ENCODE measurements at regions not wholly inside any gene's neighbourhood (a gene's known extent, or its start where the extent isn't known, plus 50 kb on each side); places are given as distances from the start of the nearest gene placed in this dataset.

GRCh38 chr3:31364188-31364587, 168.5 kb upstream of the STT3B start:
- WGBS, 2 donors: 83 to 97% methylated on average over 1 of the region's 1 CpG
- H3K27ac ChIP-seq: no peak overlapping the region
- intact Hi-C loops (cut with DNase I): no loop called here
- no peaks in the 10 kb centered on the region for H3K27me3 ChIP-seq
- H3K9me3 ChIP-seq: no peaks in the 10 kb centered on the region
- TF ChIP-seq POLR2A (IDR thresholded peaks at IDR 0.05): no peak
- TF ChIP-seq, protein P1, sequence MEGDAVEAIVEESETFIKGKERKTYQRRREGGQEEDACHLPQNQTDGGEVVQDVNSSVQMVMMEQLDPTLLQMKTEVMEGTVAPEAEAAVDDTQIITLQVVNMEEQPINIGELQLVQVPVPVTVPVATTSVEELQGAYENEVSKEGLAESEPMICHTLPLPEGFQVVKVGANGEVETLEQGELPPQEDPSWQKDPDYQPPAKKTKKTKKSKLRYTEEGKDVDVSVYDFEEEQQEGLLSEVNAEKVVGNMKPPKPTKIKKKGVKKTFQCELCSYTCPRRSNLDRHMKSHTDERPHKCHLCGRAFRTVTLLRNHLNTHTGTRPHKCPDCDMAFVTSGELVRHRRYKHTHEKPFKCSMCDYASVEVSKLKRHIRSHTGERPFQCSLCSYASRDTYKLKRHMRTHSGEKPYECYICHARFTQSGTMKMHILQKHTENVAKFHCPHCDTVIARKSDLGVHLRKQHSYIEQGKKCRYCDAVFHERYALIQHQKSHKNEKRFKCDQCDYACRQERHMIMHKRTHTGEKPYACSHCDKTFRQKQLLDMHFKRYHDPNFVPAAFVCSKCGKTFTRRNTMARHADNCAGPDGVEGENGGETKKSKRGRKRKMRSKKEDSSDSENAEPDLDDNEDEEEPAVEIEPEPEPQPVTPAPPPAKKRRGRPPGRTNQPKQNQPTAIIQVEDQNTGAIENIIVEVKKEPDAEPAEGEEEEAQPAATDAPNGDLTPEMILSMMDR (IDR thresholded peaks at IDR 0.05): no peak
- no peak for DNase-seq
- H3K36me3 ChIP-seq: no peaks in the 10 kb centered on the region
- H3K4me1 ChIP-seq: peaks cover 0 to 13% (median 0%) of the 10 kb centered on the region in 3 donors
- H3K4me3 ChIP-seq: no peak overlapping the region

DNA sequence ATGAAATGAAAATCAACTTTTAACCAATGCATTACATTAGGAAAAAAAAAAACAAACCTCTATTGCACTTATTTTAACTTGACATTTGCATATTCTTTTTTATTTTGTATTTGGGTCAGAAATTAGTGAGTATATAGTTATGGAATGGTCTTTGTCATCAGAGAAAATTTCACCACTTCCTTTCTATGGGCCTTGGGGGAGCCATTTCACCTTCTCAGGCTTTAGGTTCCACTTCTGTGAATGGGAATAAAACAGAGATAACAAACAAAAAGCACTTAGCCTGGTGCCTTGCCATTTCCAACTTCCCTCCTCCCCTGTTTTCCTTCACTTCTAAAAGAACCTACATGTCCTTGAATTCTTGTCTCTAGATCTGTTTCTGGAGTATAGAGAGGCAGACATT, 168.0 kb upstream of the STT3B start:
- Histone ChIP-seq H3K27ac (no peak overlapping the region), H3K36me3 (no peaks in the 10 kb centered on the region), H3K27me3 (no peaks in the 10 kb centered on the region), H3K4me3 (no peak overlapping the region), H3K9me3 (no peaks in the 10 kb centered on the region), H3K4me1 (peaks cover 0 to 18% (median 0%) of the 10 kb centered on the region in 3 donors)
- intact Hi-C loops (cut with DNase I): no loop called here
- DNase-seq: no peak
- TF ChIP-seq, protein P1 (IDR thresholded peaks at IDR 0.05): no peak
- TF ChIP-seq POLR2A (IDR thresholded peaks at IDR 0.05): no peak

DNA sequence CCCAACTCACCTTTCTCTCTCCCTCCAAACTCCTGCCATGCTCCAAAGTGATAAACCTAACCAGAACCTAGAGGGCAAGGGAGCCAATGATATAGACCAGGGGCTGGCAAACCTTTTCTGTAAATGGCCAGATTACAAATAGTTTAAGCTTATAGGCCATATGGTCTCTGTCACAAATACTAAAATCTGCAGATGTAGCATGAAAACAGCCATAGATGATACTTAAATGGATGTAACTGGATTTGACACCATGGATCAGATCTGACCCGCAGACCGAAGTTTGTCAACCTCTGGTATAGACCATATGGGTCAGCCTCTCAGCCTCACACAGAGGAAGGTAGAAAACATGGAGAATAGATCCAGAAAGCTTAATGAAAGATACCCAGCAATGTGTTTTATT, 165.2 kb upstream of the STT3B start:
- Histone ChIP-seq H3K27me3 (no peaks in the 10 kb centered on the region), H3K9me3 (no peaks in the 10 kb centered on the region), H3K4me3 (no peak overlapping the region), H3K36me3 (no peaks in the 10 kb centered on the region), H3K27ac (no peak overlapping the region), H3K4me1 (peaks cover 0 to 30% (median 8%) of the 10 kb centered on the region in 3 donors)
- no peak for DNase-seq
- WGBS, 2 donors: 90 to 93% methylated on average over 2 of the region's 2 CpGs
- intact Hi-C loops (cut with DNase I): no loop called here
- TF ChIP-seq POLR2A (IDR thresholded peaks at IDR 0.05): no peak
- TF ChIP-seq, protein P1 (IDR thresholded peaks at IDR 0.05): no peak

- no peak overlapping the region for H3K4me3 ChIP-seq
- TF ChIP-seq POLR2A (IDR thresholded peaks at IDR 0.05): no peak
- TF ChIP-seq, protein P1 (IDR thresholded peaks at IDR 0.05): no peak
- H3K27ac ChIP-seq: peak overlapping the region in 3 of 4 donors; percentile 22 to 62 (median 44)
- WGBS, 2 donors: 66 to 68% methylated on average over 2 of the region's 2 CpGs
- DNase-seq: no peak
- no peaks in the 10 kb centered on the region for H3K36me3 ChIP-seq
- intact Hi-C loops (cut with DNase I): no loop called here
- no peaks in the 10 kb centered on the region for H3K9me3 ChIP-seq
- H3K27me3 ChIP-seq: no peaks in the 10 kb centered on the region
- H3K4me1 ChIP-seq: peaks cover 0 to 25% (median 8%) of the 10 kb centered on the region in 3 donors
Observed at GRCh38 chr3:31369637-31370379, 162.9 kb upstream of the STT3B start.

DNA sequence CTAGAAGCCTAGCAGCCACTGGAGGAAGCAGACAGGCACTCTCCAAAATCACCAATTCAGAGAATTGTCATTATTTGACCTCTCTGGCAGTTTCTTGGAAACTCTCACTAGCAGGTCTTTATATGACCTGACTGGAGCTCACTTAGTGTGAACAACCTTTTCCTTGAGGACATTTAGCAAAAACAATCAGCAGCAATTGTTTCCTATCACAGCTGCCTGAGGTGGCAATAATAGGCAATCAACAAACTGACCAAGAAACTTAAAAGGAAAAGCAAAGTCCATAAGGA, 162.4 kb upstream of the STT3B start:
- peak overlapping the region in 3 of 4 donors; percentile 22 to 62 (median 44) for H3K27ac ChIP-seq
- intact Hi-C loops (cut with DNase I): no loop called here
- DNase-seq: no peak
- H3K27me3 ChIP-seq: no peaks in the 10 kb centered on the region
- H3K4me1 ChIP-seq: peaks cover 0 to 25% (median 8%) of the 10 kb centered on the region in 3 donors
- H3K4me3 ChIP-seq: no peak overlapping the region
- H3K36me3 ChIP-seq: no peaks in the 10 kb centered on the region
- H3K9me3 ChIP-seq: no peaks in the 10 kb centered on the region
- TF ChIP-seq, protein P1 (IDR thresholded peaks at IDR 0.05): no peak
- no peak for TF ChIP-seq POLR2A (IDR thresholded peaks at IDR 0.05)

Measured in esophagus squamous epithelium (tissue), 5 donors.